Ascending aorta (tissue), 2 donors: ENCODE measurements at regions not wholly inside any gene's neighbourhood (a gene's known extent, or its start where the extent isn't known, plus 50 kb on each side); places are given as distances from the start of the nearest gene placed in this dataset.

ENCODE experiments used
- DNase-seq, 2 donors: peaks; one replicate each; pipeline ENCODE4 v3.0.0-alpha.2; 2019; ENCODE audit warnings: low spot score in 2 of 2
- H3K27ac ChIP-seq, 2 donors: fragments of 200-600 bp; sonication (generic); one replicate each; pipeline ENCODE4 v1.5.1; 2016 to 2017; ENCODE audit warnings: mild to moderate bottlenecking in 1 of 2
- H3K27me3 ChIP-seq: fragments of 200-600 bp; sonication (generic); one replicate; pipeline ENCODE4 v1.5.1; 2017
- H3K36me3 ChIP-seq, 2 donors: fragments of 200-600 bp; sonication (generic); one replicate each; pipeline ENCODE4 v1.5.1; 2016
- H3K4me1 ChIP-seq, 2 donors: fragments of 200-600 bp; sonication (generic); one replicate each; pipeline ENCODE4 v1.5.1; 2016 to 2017; ENCODE audit warnings: mild to moderate bottlenecking in 1 of 2
- H3K4me3 ChIP-seq, 2 donors: fragments of 200-600 bp; sonication (generic); one replicate each; pipeline ENCODE4 v1.5.1; 2016 to 2017; ENCODE audit warnings: mild to moderate bottlenecking in 1 of 2
- H3K9me3 ChIP-seq, 2 donors: fragments of 200-600 bp; sonication (generic); one replicate each; pipeline ENCODE4 v1.5.1; 2016
- CTCF ChIP-seq, 3 experiments: fragments of 200-600 bp in 2 of 3; fragments of 450-650 bp in 1 of 3; sonication (generic) in 2 of 3; IDR thresholded peaks; one replicate each; pipeline ENCODE4 v1.5.1; 2016 to 2019; ENCODE audit warnings: antibody characterized with exemption in 3 of 3, mild to moderate bottlenecking in 1 of 3, moderate library complexity in 1 of 3
- intact Hi-C: fragments of 100-400 bp; cut with DNase I; formaldehyde crosslinking; loops from one replicate; pipeline ENCODE4 v1.15.1; 2023

- TF ChIP-seq CTCF (IDR thresholded peaks at IDR 0.05): no peak
- no peak overlapping the region for H3K4me3 ChIP-seq
- no peak overlapping the region for H3K27ac ChIP-seq
- H3K36me3 ChIP-seq: no peaks in the 10 kb centered on the region
- intact Hi-C loops: no loop called here
- no peaks in the 10 kb centered on the region for H3K27me3 ChIP-seq
- H3K9me3 ChIP-seq: no peaks in the 10 kb centered on the region
- H3K4me1 ChIP-seq: no peaks in the 10 kb centered on the region
- DNase-seq: no peak
Observed at GRCh38 chr6:103047567-103047966, 1654.1 kb downstream of the GRIK2 start.

- Histone ChIP-seq H3K4me1 (no peaks in the 10 kb centered on the region), H3K9me3 (no peaks in the 10 kb centered on the region), H3K27ac (no peak overlapping the region), H3K36me3 (no peaks in the 10 kb centered on the region), H3K27me3 (no peaks in the 10 kb centered on the region), H3K4me3 (no peak overlapping the region)
- no peak for DNase-seq
- intact Hi-C loops: no loop called here
- no peak for TF ChIP-seq CTCF (IDR thresholded peaks at IDR 0.05)
Observed at GRCh38 chr6:103042336-103042735, 1648.8 kb downstream of the GRIK2 start.

- TF ChIP-seq CTCF (IDR thresholded peaks at IDR 0.05): no peak
- intact Hi-C loops: no loop called here
Observed at GRCh38 chr6:103036846-103037245, 1643.3 kb downstream of the GRIK2 start.

GRCh38 chr6:103027271-103027931 lies 1633.9 kb downstream of the GRIK2 start:
- no peak overlapping the region for H3K27ac ChIP-seq
- H3K9me3 ChIP-seq: no peaks in the 10 kb centered on the region
- no peak for DNase-seq
- no peak overlapping the region for H3K4me3 ChIP-seq
- intact Hi-C loops: no loop called here
- H3K4me1 ChIP-seq: no peaks in the 10 kb centered on the region
- H3K27me3 ChIP-seq: no peaks in the 10 kb centered on the region
- H3K36me3 ChIP-seq: no peaks in the 10 kb centered on the region
- no peak for TF ChIP-seq CTCF (IDR thresholded peaks at IDR 0.05)

More at GRCh38 chr6:103036846-103037245, 1643.3 kb downstream of the GRIK2 start:
- Histone ChIP-seq H3K27me3 (no peaks in the 10 kb centered on the region), H3K36me3 (no peaks in the 10 kb centered on the region), H3K4me3 (no peak overlapping the region), H3K4me1 (no peaks in the 10 kb centered on the region), H3K9me3 (no peaks in the 10 kb centered on the region), H3K27ac (no peak overlapping the region)
- no peak for DNase-seq

GRCh38 chr6:103018426-103018825 lies 1624.9 kb downstream of the GRIK2 start:
- H3K36me3 ChIP-seq: no peaks in the 10 kb centered on the region
- no peak for DNase-seq
- no peaks in the 10 kb centered on the region for H3K4me1 ChIP-seq
- H3K27ac ChIP-seq: no peak overlapping the region
- intact Hi-C loops: no loop called here
- no peaks in the 10 kb centered on the region for H3K9me3 ChIP-seq
- TF ChIP-seq CTCF (IDR thresholded peaks at IDR 0.05): no peak
- no peak overlapping the region for H3K4me3 ChIP-seq
- no peaks in the 10 kb centered on the region for H3K27me3 ChIP-seq

GRCh38 chr6:103017878-103018277 lies 1624.4 kb downstream of the GRIK2 start:
- Histone ChIP-seq H3K4me3 (no peak overlapping the region), H3K27ac (no peak overlapping the region), H3K4me1 (no peaks in the 10 kb centered on the region), H3K9me3 (no peaks in the 10 kb centered on the region), H3K36me3 (no peaks in the 10 kb centered on the region), H3K27me3 (no peaks in the 10 kb centered on the region)
- TF ChIP-seq CTCF (IDR thresholded peaks at IDR 0.05): no peak
- DNase-seq: no peak
- intact Hi-C loops: no loop called here
